HG02973 (cell line): ENCODE measurements at regions not wholly inside any gene's neighbourhood (a gene's known extent, or its start where the extent isn't known, plus 50 kb on each side); places are given as distances from the start of the nearest gene placed in this dataset.

Source experiments
- ATAC-seq: cut with Tn5 transposase; IDR thresholded peaks from one replicate; pipeline ENCODE4 v1.9.1; 2021; ENCODE audit warnings: moderate library complexity; ENCODE audit not compliant: unreplicated experiment

DNA sequence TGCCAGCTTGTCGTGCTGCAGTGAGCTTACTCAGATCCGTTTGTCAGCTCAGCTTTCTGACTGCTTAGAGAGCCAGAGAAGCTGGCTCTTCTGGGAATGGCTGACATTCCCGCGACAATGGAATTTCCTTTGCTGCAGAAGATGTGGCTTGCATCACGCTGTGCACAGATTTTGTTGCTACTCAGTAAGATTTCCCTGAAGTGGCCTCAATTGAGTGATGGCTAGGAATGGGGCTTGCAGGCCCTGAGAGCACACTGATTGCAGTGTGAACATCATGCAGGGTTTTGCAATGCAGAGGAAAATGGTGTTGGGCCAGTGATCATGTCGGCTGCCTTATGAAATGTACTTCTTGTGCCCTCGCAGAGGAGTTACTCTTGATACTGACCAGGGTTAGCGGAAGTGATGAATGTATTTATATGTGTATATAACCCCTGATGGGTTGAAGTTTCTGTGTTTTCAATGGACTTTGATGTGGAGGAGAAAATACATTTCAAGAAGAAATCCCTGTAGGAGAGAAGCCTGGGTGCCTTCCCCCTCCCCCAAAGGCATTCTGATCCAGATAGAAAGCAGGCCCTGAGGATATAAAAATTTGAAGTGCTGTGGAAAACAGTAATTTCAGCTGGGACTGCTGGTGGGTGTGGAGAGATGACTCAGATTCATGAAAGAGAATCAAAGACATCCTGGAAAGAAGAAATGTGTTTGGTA lies 102.5 kb upstream of the PDZRN3 start:
- no peak for ATAC-seq

DNA sequence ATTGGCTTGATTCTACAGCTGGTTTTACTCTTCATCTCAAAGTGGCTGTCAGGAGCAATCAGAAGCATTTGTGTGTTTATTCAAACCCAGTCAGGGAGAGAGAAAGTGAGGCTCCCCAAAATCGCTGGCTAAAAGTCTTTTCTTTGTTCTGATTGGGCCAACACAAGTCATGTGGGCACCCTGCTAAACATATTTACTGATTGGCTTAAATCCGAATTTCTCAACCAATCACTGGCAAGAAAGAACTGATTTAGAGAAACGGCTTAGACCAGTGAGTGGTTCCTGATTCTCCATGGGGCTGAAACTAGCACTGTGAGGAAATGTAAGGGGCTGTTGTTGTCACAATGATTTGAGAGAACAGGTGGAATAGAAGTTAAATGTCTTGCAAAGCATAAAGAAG lies 98.9 kb upstream of the PDZRN3 start:
- no peak for ATAC-seq

DNA sequence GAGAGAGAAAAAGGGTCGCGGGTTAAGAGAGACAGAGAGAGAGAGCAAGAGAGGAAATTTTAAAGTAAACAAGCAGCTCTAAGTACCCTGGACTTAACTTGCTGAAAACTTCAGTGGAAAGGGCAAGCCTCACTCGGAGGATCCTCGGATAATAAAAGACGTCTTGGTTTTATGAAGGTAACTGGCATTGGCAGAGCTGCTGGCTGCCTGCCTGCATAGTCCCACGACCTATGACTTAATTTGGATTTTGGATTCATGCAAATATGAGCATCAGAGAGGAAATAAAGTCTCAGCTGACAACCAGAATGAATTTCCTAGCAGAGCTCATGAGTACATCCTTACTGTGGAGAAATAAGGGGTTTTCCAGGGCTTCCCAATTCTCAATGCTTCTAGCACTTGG lies 95.1 kb upstream of the PDZRN3 start:
- no peak for ATAC-seq

GRCh38 chr3:73719413-73719851 lies 94.7 kb upstream of the PDZRN3 start:
- no peak for ATAC-seq

GRCh38 chr3:73718326-73719110 lies 93.8 kb upstream of the PDZRN3 start:
- no peak for ATAC-seq

DNA sequence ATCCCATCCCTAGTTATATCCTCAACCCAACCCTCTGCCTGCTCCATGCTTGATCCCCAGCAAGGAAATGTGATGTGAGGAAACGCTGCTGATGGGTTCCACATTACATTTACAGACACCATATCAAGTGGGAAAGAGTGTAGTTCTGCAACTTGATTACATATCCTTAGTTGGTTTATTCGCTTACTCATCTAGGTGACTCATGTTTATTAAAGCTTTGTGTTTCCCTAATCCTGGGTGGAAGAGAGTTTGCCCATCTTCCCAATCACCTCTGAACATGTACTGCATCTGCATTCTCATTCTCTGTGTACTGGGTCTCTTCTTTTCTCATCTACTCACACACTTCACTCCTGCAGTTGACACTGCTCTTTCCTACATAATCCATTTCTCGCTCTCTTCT lies 91.7 kb upstream of the PDZRN3 start:
- no peak for ATAC-seq

DNA sequence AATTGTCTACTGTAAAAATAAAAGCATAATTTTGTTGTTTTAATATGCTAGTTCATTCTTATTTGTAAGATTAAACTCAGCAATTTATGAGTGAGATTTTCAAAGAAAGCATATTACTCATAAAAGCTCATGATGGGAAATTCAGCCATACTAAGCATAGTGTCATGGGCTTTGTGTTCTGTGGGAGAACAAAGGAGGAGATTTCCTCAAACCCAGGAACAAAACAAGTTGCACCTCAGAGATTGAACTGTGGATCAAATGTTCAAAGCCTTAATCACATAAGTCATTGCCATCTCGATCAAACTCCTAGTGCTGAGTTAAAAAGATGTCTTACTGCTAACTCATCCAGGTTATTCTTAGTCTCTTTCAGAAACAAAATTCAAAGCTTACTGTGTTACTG lies 85.6 kb upstream of the PDZRN3 start:
- ATAC-seq: no peak

GRCh38 chr3:73709712-73710111 lies 85.0 kb upstream of the PDZRN3 start:
- no peak for ATAC-seq

- no peak for ATAC-seq
Observed at GRCh38 chr3:73708956-73709355, 84.2 kb upstream of the PDZRN3 start.

DNA sequence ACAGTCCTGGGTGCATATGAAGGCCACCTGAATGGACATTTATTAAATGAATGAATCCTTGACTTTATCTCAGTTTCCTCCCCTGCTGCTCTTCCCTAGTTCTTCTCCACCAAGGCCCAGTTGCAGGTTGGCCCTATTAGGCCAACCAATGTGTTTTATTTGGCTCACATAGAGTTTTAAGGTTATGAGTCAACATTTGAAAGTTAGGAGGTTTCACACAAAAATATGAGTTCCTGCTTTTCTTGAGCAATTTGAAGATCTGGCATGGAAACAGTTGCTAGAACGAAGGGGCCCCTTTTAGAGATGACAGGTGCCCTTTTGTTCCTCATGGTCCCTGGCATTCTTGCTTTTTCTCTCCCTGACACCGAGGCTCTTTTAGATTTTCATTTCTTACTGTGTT lies 83.0 kb upstream of the PDZRN3 start:
- ATAC-seq: no peak

GRCh38 chr3:73706771-73707170 lies 82.0 kb upstream of the PDZRN3 start:
- ATAC-seq: no peak

- no peak for ATAC-seq
Observed at GRCh38 chr3:73705792-73706191, 81.1 kb upstream of the PDZRN3 start.

GRCh38 chr3:73699327-73699726 lies 74.6 kb upstream of the PDZRN3 start:
- no peak for ATAC-seq

DNA sequence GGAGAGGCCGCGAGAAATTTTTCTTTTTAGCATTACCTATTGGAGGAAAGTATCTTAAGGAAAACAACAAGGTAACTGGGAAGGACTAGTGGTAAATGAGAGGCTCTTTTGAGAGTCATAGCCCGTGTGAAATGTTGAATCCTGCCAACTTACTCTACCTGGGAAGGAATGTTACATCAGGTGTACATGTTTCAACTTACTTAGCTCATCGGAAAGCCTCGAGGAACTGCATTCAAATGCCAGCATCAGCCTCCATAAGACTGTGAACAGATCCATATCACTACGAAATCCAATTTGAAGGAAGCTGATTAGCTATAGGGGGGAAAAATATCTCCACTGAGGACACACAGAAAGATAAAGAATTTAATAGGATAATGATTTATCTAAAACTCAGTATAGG lies 72.3 kb upstream of the PDZRN3 start:
- no peak for ATAC-seq

- ATAC-seq: no peak
Observed at GRCh38 chr3:73695841-73696240, 71.1 kb upstream of the PDZRN3 start.

GRCh38 chr3:73694983-73695757 lies 70.4 kb upstream of the PDZRN3 start:
- ATAC-seq: no peak

GRCh38 chr3:73687106-73688004 lies 62.6 kb upstream of the PDZRN3 start:
- no peak for ATAC-seq

DNA sequence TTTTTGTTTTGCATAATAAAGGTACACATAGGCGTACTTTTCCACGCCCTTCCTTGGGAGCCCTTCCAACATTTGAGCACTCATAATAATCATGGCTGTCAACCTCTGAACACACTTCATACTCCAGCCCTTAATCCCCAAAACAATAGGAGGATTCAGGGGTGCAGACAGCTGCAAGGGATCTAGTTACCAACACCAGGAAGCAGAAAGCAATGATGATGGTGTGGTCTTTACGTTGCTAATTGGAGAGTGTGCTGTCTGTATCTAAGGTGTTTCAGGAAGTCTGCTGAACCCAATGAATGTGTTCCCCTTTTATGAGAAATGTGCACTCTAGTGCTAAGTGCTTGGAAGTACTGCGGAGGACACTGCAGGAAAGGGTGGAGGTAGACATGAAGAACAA lies 60.3 kb upstream of the PDZRN3 start:
- ATAC-seq: no peak

GRCh38 chr3:73683706-73684105 lies 59.0 kb upstream of the PDZRN3 start:
- no peak for ATAC-seq

DNA sequence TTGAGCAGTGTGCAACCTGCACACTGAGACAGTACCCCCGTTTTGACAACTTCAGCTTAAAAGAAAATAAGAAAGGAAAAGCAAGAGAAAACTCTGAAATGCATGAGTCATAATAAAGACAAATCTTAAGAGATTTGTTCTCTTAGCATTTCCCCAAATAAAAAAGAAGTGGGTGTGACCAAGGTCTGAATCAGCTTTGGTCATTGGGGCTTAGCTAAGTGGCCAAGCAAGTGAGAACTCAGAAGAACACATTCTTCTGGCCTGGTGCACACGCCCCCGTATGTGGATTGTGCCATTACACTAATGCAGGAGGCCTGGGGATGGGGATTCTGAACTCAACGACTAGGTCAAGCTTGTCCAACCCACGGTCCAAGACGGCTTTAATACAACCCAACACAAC lies 56.9 kb upstream of the PDZRN3 start:
- ATAC-seq: no peak

GRCh38 chr3:73681198-73681597 lies 56.5 kb upstream of the PDZRN3 start:
- no peak for ATAC-seq
